Uterus (tissue), 2 donors: ENCODE measurements at regions not wholly inside any gene's neighbourhood (a gene's known extent, or its start where the extent isn't known, plus 50 kb on each side); places are given as distances from the start of the nearest gene placed in this dataset.

Experiments used
- POLR2A ChIP-seq, 2 donors: fragments of 450-650 bp; IDR thresholded peaks; one replicate each; pipeline ENCODE4 v1.6.1; 2016; ENCODE audit warnings: antibody characterized with exemption in 2 of 2, mild to moderate bottlenecking in 1 of 2, moderate library complexity in 1 of 2
- TF ChIP-seq, protein P1 (sequence below), 4 experiments: fragments of 200-600 bp in 2 of 4; fragments of 450-650 bp in 2 of 4; sonication (generic) in 2 of 4; IDR thresholded peaks; one replicate each; pipeline ENCODE4 v1.5.1; 2016 to 2019; ENCODE audit warnings: antibody characterized with exemption in 4 of 4, mild to moderate bottlenecking in 2 of 4, moderate library complexity in 1 of 4

DNA sequence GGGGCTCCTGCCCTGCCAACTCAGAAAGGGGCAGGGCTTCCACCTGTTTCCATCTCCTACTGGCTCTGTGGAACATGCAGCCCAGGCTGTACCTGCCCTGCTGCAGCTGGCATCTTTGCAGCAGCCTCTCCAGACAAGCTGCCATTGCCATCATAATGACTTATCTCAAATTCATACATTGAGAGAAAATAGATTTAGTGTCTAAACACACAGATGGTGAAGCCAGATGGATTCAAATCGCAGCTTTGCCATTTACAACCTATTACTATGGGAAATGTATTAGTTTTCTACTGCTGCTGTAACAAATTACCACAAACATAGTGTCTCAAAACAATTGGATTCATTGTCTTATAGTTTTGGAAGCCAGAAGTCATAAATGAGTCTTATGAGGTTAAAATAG lies 260.0 kb downstream of the KCNA4 start:
- TF ChIP-seq, protein P1, sequence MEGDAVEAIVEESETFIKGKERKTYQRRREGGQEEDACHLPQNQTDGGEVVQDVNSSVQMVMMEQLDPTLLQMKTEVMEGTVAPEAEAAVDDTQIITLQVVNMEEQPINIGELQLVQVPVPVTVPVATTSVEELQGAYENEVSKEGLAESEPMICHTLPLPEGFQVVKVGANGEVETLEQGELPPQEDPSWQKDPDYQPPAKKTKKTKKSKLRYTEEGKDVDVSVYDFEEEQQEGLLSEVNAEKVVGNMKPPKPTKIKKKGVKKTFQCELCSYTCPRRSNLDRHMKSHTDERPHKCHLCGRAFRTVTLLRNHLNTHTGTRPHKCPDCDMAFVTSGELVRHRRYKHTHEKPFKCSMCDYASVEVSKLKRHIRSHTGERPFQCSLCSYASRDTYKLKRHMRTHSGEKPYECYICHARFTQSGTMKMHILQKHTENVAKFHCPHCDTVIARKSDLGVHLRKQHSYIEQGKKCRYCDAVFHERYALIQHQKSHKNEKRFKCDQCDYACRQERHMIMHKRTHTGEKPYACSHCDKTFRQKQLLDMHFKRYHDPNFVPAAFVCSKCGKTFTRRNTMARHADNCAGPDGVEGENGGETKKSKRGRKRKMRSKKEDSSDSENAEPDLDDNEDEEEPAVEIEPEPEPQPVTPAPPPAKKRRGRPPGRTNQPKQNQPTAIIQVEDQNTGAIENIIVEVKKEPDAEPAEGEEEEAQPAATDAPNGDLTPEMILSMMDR (IDR thresholded peaks at IDR 0.05), result no peak
- TF ChIP-seq POLR2A (IDR thresholded peaks at IDR 0.05), result no peak
